Left ventricle myocardium inferior (tissue), 1 donor: ENCODE measurements at regions not wholly inside any gene's neighbourhood (a gene's known extent, or its start where the extent isn't known, plus 50 kb on each side); places are given as distances from the start of the nearest gene placed in this dataset.
A peak's percentile ranks its signal among the peaks of the same experiment; 100 is the strongest.
"Not testable (repeated sequence)": the region's sequence is repeated elsewhere in the genome, so short reads cannot be mapped to it uniquely, and the experiment has no call there.

Experiments used
- DNase-seq: peaks from one replicate; pipeline ENCODE4 v3.0.0-alpha.2; 2020
- H3K27ac ChIP-seq: fragments of 200-600 bp; replicated peaks from 2 replicates; pipeline ENCODE4 v1.8.0; 2021
- H3K27me3 ChIP-seq: fragments of 200-600 bp; 2 replicates; pipeline ENCODE4 v1.8.0; 2021; ENCODE audit warnings: low read depth
- H3K36me3 ChIP-seq: fragments of 200-600 bp; 2 replicates; pipeline ENCODE4 v1.8.0; 2021
- H3K4me1 ChIP-seq: fragments of 200-600 bp; 2 replicates; pipeline ENCODE4 v1.8.0; 2021
- H3K4me3 ChIP-seq: fragments of 200-600 bp; 2 replicates; pipeline ENCODE4 v1.8.0; 2021; ENCODE audit warnings: mild to moderate bottlenecking, moderate library complexity
- H3K9me3 ChIP-seq: fragments of 200-600 bp; replicated peaks from 2 replicates; pipeline ENCODE4 v1.8.0; 2021
- intact Hi-C: fragments of 100-400 bp; cut with micrococcal nuclease; formaldehyde crosslinking; loops from one replicate; pipeline ENCODE4 v1.11.0; 2022
- TF ChIP-seq, protein P1 (sequence below): fragments of 200-600 bp; IDR thresholded peaks from 2 replicates; pipeline ENCODE4 v1.8.0; 2021; ENCODE audit warnings: antibody characterized with exemption, mild to moderate bottlenecking, borderline replicate concordance
- donor health status: DM: no; HTN: yes; CAD: no; lungs with severe emphysema.

DNA sequence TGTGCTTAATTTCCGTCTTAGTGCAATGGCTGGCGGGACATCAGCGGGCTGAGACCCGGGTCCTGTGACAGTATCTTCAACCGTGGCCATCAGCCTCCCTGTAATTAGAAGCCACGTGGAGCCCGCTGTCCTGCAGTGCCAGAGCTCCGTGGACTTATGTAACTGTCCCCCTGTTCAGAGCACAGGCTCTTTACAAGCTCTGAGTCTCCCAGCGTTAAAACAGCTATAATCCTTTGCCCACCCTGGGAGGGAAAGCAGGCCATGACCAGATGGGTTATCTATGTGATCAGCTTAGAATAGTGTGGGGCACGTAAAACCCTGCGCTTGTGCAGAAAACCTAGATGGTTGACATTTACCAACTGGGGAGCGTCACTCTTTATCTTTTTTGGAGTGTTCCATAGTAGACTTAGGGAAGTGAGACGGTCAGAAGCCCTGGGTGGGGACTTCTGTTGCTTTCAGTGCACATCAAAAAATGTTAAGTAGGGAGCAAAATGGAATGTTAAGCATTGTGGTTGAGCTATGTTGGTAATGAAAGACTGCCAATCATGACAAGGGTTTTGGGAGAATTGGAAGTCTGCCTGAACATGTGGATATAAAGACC, 103.5 kb upstream of the CADM1 start:
- Histone ChIP-seq H3K36me3 (no peaks in the 10 kb centered on the region), H3K27ac (peak overlapping the region; percentile 88), H3K9me3 (no peaks in the 10 kb centered on the region), H3K4me3 (peak overlapping the region; percentile 39), H3K27me3 (peaks cover 12% of the 10 kb centered on the region), H3K4me1 (peaks cover 27% of the 10 kb centered on the region)
- peak; percentile 67 for DNase-seq
- TF ChIP-seq, protein P1, sequence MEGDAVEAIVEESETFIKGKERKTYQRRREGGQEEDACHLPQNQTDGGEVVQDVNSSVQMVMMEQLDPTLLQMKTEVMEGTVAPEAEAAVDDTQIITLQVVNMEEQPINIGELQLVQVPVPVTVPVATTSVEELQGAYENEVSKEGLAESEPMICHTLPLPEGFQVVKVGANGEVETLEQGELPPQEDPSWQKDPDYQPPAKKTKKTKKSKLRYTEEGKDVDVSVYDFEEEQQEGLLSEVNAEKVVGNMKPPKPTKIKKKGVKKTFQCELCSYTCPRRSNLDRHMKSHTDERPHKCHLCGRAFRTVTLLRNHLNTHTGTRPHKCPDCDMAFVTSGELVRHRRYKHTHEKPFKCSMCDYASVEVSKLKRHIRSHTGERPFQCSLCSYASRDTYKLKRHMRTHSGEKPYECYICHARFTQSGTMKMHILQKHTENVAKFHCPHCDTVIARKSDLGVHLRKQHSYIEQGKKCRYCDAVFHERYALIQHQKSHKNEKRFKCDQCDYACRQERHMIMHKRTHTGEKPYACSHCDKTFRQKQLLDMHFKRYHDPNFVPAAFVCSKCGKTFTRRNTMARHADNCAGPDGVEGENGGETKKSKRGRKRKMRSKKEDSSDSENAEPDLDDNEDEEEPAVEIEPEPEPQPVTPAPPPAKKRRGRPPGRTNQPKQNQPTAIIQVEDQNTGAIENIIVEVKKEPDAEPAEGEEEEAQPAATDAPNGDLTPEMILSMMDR = no peak
- intact Hi-C loops = no loop called here

DNA sequence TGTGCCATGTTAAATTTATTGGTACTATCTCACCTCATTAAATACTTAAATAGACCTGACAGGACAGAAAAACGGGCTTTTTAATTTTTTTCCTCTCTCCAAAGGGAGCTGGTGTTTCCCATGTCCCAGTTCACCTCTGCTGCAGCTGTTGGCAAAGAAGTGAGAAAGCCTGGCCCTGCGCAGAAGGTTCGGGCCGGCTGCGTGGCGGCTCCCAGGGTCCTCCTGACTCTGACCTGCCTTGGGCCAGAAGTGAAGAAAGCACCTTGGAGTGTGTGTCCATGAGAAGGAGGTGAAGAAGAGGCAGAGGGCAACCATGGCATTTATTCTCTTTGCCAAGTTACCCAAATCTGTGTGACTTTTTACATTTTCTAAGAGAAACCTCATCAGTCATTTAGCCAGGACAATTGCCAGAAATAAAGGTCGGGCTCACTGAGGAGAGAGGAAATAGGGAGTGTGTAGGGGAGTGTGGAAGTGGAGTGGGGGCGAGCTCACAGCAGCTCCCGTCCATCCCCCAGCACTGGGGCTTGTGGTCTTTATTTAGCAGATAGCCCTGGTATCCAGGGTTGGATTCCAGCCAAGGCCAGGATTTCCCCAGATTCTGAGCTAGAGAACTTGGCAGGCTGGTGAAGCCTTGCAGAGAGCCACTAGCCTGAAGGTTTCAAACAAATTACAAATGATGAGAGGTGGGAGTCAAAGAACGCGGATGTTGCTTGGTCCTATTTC, 102.4 kb upstream of the CADM1 start:
- H3K4me1 ChIP-seq = peaks cover 27% of the 10 kb centered on the region
- peak; percentile 62 for DNase-seq
- no peaks in the 10 kb centered on the region for H3K9me3 ChIP-seq
- TF ChIP-seq, protein P1 = no peak
- H3K36me3 ChIP-seq = no peaks in the 10 kb centered on the region
- H3K27ac ChIP-seq = peak overlapping the region; percentile 88
- intact Hi-C loops = no loop called here
- peaks cover 12% of the 10 kb centered on the region for H3K27me3 ChIP-seq
- H3K4me3 ChIP-seq = peak overlapping the region; percentile 7

DNA sequence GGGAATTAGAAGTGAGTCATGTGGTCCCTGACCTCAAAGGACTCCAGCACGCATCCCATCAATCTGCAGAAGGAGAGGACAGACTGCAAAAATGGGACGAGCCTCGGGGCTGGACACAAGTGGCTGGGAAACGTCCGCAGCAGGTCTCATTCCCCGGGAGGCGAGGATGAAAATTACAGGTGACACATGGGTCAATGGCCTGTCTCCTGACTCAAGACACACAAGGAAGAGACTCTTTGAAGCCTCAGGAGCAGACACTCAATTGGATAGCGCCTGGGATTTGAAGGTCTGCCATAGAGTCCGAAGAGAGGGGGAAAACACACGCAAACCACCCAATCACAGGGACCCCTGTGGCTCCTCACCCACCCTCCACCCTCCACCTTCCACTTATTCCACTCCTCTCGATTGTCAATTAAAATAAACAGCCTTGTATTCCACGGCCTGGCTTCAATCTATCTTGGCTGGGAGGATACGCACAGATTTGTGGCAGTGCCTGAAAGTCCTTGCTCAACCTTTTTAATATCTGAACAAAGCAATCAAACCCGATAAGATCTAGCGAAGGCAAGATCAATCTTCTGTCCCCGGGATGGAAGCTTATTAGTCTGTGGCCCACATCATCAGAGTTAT, 101.8 kb upstream of the CADM1 start:
- H3K4me1 ChIP-seq = peaks cover 27% of the 10 kb centered on the region
- DNase-seq = no peak
- intact Hi-C loops = no loop called here
- H3K27me3 ChIP-seq = peaks cover 12% of the 10 kb centered on the region
- no peaks in the 10 kb centered on the region for H3K36me3 ChIP-seq
- peak overlapping the region; percentile 88 for H3K27ac ChIP-seq
- no peak overlapping the region for H3K4me3 ChIP-seq
- no peaks in the 10 kb centered on the region for H3K9me3 ChIP-seq
- TF ChIP-seq, protein P1 = no peak

DNA sequence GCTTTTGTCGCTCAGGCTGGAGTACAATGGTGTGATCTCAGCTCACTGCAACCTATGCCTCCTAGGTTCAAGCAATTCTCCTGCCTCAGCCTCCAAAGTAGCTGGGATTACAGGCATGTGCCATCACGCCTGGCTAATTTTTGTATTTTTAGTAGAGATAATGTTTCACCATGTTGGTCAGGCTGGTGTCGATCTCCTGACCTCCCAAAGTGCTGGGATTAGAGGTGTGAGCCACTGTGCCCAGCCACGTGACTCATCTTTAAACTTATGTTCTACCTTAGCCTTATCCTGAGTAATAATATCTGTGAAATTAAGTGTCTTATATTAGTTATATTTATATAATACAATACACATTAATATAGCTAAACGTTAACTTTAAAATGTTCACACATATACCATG, 101.2 kb upstream of the CADM1 start:
- intact Hi-C loops, DNase-seq: not testable (repeated sequence)

DNA sequence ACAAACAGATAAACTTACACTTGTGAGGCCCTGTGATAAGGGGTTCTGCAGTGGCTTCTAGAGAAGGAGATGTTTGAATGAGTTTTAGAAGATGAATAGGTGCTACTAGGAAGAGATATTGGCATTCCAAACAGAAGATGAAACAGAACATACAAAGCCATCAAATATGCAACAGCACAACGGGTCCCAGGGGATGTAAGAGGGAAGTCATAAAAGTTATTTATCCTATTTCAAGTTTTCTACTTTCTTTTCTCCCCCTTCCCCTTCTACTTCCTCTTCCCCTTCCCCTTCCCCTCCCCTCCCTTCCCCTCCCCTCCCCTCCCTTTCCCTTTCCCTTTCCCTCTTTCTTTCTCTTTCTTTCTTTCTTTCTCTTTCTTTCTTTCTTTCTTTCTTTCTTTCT, 94.9 kb upstream of the CADM1 start:
- no peaks in the 10 kb centered on the region for H3K36me3 ChIP-seq
- H3K9me3 ChIP-seq = no peaks in the 10 kb centered on the region
- no peak overlapping the region for H3K27ac ChIP-seq
- intact Hi-C loops = no loop called here
- H3K4me1 ChIP-seq = peaks cover 10% of the 10 kb centered on the region
- no peaks in the 10 kb centered on the region for H3K27me3 ChIP-seq
- TF ChIP-seq, protein P1 = no peak
- DNase-seq = no peak
- H3K4me3 ChIP-seq = no peak overlapping the region

More for the DNA sequence above, 101.2 kb upstream of the CADM1 start:
- H3K4me1 ChIP-seq = peaks cover 27% of the 10 kb centered on the region
- H3K4me3 ChIP-seq, H3K9me3 ChIP-seq, H3K27me3 ChIP-seq, H3K36me3 ChIP-seq, H3K27ac ChIP-seq: not testable (repeated sequence)

DNA sequence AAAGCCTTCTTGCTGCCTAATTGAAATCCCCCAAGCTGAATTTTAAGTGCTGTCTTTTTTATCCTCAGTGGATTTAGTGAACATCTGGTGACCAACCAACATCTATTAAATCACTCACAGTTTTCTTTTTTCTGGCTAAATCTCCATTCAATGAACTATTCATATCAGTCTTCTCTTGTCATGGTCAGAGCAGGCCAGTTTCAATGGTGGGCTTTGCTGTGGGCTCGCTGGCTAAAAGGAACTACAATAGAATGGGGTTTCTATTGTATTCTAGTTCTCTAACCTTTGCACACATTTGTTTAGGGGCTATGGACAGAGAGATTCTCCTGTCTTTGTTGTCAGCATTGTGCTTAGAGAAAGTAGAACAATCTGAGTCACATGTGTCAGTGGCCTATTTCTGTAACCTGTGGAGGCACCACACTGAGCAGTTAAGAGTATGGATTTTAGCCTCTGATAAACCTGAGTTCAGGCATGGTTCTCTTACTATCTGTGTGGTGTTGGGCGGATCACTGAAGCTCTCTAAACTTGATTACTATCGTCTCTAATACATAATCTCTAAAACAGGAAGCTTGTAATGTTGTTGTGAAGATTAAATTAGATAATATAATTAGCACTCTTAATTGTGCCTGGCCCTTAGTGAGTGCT, 94.2 kb upstream of the CADM1 start:
- no peaks in the 10 kb centered on the region for H3K36me3 ChIP-seq
- TF ChIP-seq, protein P1 = no peak
- no peaks in the 10 kb centered on the region for H3K9me3 ChIP-seq
- no peak overlapping the region for H3K4me3 ChIP-seq
- intact Hi-C loops = no loop called here
- H3K27me3 ChIP-seq = no peaks in the 10 kb centered on the region
- no peak for DNase-seq
- H3K27ac ChIP-seq = no peak overlapping the region
- peaks cover 10% of the 10 kb centered on the region for H3K4me1 ChIP-seq
